ENCODE measurements at regions not wholly inside any gene's neighbourhood (a gene's known extent, or its start where the extent isn't known, plus 50 kb on each side); places are given as distances from the start of the nearest gene placed in this dataset.
"Not testable (repeated sequence)": the region's sequence is repeated elsewhere in the genome, so short reads cannot be mapped to it uniquely, and the experiment has no call there.

DNA sequence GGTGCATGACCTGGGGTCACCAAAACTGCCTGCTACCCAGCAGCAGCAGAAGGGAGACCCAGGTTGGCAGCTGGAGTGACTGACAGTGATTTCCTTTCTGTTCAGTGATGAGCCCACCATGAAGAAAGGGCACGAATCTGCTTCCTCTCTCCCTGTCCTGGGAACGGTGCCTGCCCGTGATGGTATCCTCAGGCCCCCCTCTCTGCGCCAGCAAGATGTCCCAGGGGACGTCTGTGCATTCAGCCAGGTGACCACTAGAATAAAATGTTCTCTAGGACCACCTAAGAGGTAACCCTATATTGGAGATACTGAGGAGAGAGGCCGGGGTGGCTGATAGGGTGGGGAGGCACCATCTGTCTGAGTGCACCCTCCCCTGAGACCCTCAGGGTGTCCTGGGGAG is 294.7 kb downstream of the QKI start:
- no peak for DNase-seq (ENCODE audit: low read depth in 3 of 3, low spot score in 2 of 3)

DNA sequence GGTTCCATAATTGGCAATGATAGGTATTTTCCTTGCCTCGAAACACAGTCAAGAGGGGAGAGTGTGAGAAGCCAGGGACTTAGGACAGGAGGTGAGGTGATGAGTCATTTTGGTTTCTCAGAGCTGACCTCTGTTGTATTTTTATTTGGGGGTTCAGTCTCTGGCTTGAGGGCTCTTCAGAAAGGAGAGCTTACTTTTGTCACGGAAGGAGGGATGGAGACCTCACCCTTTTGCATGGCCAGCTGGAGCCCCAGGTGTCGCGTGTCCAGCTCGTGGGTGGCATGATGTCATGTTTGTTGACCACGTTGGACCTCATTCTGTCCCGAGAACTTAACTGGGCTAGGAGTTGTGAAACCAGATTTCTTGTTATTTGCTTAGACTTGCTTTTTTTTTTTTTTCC is 293.9 kb downstream of the QKI start:
- no peak for DNase-seq (ENCODE audit: low read depth in 3 of 3, low spot score in 2 of 3)

GRCh38 chr6:163707387-163708355 is 293.2 kb downstream of the QKI start:
- DNase-seq (ENCODE audit: low read depth in 3 of 3, low spot score in 2 of 3), result no peak

GRCh38 chr6:163706500-163707087 is 292.1 kb downstream of the QKI start:
- DNase-seq (ENCODE audit: low read depth in 3 of 3, low spot score in 2 of 3), result no peak

GRCh38 chr6:163705923-163706322 is 291.4 kb downstream of the QKI start:
- DNase-seq (ENCODE audit: low read depth in 3 of 3, low spot score in 2 of 3), result no peak

- DNase-seq (ENCODE audit: low read depth in 3 of 3, low spot score in 2 of 3), result no peak
Observed at GRCh38 chr6:163702736-163703135, 288.2 kb downstream of the QKI start.

- no peak for DNase-seq (ENCODE audit: low read depth in 3 of 3, low spot score in 2 of 3)
Observed at GRCh38 chr6:163701762-163702161, 287.2 kb downstream of the QKI start.

DNA sequence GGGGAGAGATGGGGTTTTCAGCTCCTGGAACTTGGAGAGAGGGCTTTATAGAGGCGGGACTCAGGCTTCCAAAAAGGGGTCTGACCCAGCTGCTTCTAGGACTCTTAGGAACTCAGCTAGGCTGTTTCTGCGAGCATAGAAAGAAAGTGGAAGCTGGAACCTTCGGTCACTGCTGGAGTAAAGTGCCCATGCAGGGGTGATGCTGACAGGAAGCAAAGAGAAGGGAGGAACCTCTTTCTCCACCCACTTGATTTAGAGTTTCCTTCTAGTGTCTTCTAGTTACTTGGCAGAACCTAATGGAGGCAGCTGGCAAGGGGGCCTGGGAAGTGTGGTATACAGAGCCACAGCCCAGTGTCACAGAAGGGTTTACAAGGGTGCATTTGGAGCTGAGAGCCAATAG is 283.6 kb downstream of the QKI start:
- DNase-seq (ENCODE audit: low read depth in 3 of 3, low spot score in 2 of 3), result no peak

DNA sequence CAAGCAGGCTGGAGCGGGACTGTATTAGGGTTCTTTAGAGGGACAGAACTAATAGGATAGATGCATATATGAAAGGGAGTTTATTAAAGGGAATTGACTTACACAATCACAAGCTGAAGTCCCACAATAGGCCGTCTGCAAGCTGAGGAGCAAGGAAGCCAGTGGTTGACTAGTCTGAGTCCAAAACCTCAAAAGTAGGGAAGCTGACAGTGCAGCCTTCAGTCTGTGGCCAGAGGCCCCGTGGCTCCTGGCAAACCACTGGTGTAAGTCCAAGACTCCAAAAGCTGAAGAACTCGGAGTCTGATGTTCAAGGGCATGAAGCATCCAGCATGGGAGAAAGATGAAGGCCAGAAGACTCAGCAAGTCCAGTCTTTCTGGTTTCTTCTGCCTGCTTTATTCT is 281.8 kb downstream of the QKI start:
- not testable (repeated sequence) for DNase-seq (ENCODE audit: low read depth in 3 of 3, low spot score in 2 of 3)

GRCh38 chr6:163695414-163695864 is 280.9 kb downstream of the QKI start:
- no peak for DNase-seq (ENCODE audit: low read depth in 3 of 3, low spot score in 2 of 3)

DNA sequence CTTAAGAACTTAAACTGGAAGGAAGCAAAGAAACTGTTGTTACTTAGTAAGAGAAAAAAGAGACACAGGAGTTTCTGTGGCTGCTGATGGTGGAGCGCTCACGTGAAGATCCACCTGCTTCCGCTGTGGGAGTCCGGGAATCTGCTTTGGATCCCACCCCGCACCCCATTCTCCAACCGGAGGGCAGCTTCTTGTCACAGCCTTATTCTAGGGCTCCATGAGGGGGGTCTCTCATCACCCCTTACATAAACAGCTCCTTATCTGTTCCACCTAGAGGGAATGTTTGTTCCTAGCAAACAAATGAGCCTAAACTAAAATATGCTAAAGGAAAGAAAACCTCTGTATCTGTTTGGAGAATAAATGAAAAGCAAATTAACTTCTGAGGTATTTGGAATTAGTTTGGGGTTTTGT is 280.5 kb downstream of the QKI start:
- no peak for DNase-seq (ENCODE audit: low read depth in 3 of 3, low spot score in 2 of 3)

DNA sequence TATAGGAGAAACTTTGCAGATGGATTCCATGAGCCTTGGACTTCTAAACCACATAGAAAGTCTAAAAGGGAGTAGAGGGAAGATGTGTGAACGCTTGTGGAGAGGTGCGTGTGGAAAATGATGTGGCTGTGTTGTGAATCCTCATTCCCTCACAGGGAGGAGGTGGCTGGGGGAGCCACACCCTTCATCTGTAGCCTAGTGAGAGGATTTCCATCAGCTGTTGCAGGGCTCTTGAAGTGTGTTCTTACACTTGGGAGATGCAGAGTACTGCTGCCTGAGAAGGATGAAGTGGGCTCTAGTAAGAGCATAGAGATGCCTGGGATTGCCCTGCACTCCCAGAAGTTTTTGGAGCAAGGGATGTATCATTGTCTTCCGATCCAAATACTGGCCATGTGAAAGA is 279.6 kb downstream of the QKI start:
- no peak for DNase-seq (ENCODE audit: low read depth in 3 of 3, low spot score in 2 of 3)

- no peak for DNase-seq (ENCODE audit: low read depth in 3 of 3, low spot score in 2 of 3)
Observed at GRCh38 chr6:163691049-163691448, 276.5 kb downstream of the QKI start.

- DNase-seq (ENCODE audit: low read depth in 3 of 3, low spot score in 2 of 3), result no peak
Observed at GRCh38 chr6:163688739-163689362, 274.3 kb downstream of the QKI start.

DNA sequence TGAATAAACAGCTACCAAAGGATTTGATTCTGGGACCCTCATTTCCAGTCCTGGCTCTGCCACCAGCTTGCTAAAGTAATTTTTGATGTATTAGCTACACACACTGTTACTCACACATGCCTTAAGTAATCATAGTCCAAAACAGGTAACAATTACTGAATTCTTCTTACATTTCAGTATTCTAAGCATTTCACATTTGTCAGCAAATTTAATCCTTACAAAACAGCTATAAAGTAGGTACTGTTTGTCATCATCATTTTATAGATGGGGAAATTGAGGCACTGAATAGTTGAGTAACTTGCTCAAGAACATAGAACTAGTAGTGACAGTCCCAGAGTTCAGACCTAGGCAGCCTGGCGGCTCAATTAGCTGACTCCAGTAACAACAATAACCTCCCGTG is 272.6 kb downstream of the QKI start:
- DNase-seq (ENCODE audit: low read depth in 3 of 3, low spot score in 2 of 3), result no peak

- no peak for DNase-seq (ENCODE audit: low read depth in 3 of 3, low spot score in 2 of 3)
Observed at GRCh38 chr6:163686301-163686700, 271.8 kb downstream of the QKI start.

DNA sequence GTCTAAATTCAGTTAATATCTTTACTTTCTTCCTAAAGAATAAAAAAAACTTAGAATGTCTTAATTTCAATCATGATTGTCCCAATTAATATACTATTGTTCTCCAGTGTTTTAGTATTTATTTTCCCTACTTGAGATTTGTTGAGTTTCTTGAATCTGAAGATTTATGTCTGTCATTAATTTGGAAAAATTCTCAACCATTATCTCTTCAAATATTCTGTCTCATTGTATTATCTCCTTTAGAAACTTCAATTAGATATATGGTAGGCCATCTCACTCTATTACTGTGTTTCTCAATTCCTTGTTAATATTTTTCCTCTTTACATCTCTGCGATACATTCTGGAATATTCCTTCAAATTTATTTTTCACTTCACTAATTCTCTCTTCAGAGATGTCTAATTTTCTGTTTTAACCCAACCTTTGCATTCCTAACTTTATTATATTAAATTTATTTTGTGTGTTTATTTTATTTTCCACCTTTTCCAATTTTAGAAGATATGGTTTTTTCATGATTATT is 268.6 kb downstream of the QKI start:
- DNase-seq (ENCODE audit: low read depth in 3 of 3, low spot score in 2 of 3), result no peak

DNA sequence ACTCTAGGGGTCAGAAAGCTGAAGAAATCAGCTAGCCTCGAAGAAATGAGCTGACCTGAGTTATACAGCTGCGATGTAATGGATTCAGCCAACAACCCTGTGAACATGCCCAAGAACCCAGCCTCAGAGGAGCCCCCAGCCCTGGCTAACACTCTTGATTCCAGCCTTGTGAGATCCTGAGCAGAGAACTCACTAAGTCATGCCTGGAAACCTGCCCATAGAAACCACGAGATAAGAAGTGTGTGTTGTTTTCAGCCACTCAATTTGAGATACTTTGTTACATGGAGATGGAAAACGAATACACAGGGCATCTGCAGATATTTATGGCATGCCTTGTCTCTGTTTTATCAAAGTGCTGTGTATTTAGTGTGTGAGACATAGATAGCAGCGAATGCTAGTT is 265.2 kb downstream of the QKI start:
- no peak for DNase-seq (ENCODE audit: low read depth in 3 of 3, low spot score in 2 of 3)

DNA sequence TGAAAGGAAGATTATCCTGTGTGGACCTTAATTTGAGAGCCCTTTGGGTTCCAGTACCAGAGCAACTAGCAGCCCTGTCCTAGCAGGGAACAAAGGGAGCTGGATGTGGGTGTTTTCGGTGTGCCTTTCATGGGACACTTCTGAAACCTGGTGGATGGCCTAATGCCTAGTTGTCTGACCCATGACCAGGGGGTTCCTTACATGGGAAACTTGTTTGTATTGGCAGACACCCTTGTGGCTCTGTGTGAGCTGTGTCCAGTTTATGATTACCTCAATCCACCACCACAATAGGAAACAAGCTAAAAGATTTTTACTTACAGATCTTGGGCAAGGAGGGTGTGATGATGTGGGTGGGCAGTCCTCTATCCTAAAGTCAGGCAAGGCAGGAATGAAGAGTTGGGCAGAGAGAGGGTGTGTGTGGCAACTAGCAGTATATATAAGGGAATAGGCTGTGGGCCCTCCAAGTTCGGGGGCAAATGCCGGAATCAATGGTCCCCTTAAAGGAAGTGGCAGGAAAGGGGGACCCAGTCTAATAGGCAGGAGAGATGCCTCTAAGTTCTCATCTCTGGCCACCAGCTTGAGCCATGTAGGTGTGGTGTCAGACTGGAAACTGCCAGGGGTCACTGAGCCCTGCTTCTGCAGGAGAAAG is 264.6 kb downstream of the QKI start:
- no peak for DNase-seq (ENCODE audit: low read depth in 3 of 3, low spot score in 2 of 3)

- DNase-seq (ENCODE audit: low read depth in 3 of 3, low spot score in 2 of 3), result no peak
Observed at GRCh38 chr6:163675611-163676010, 261.1 kb downstream of the QKI start.

- no peak for DNase-seq (ENCODE audit: low read depth in 3 of 3, low spot score in 2 of 3)
Observed at GRCh38 chr6:163672710-163673109, 258.2 kb downstream of the QKI start.

All from right renal cortex interstitium (tissue), 3 donors.